ENCODE measurements at regions not wholly inside any gene's neighbourhood (a gene's known extent, or its start where the extent isn't known, plus 50 kb on each side); places are given as distances from the start of the nearest gene placed in this dataset.

DNA sequence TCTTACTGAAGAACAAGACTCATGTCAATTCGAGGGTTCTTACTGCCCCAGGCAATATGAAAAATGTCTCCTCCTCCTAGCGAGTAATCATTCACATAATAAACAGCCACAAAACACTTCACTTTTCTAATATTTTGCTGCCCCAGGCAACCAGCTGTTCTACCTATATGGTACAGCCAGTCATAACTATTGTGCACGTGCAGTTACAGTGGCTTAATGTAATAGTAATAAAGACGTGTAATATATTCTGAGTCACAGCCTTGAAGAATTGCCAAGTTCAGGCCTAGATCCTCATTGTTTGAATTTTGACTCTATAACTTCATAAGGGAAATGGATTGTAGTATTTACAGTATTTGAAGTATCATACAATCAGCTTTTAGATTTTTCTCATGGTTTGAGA, 1250.0 kb upstream of the GBE1 start:
- TF ChIP-seq POLR2A (IDR thresholded peaks at IDR 0.05; ENCODE audit: low read depth, low read length), result no peak
- no peak for TF ChIP-seq TAF1 (IDR thresholded peaks at IDR 0.05; ENCODE audit: low read depth, low read length)
- TF ChIP-seq POLR2AphosphoS5 (IDR thresholded peaks at IDR 0.05; ENCODE audit: low read depth, low read length), result no peak
- TF ChIP-seq POU2F2 (IDR thresholded peaks at IDR 0.05; ENCODE audit: low read depth, low read length), result no peak
- TF ChIP-seq SPI1 (IDR thresholded peaks at IDR 0.05; ENCODE audit: low read depth, low read length), result no peak
- TF ChIP-seq PAX5 (IDR thresholded peaks at IDR 0.05; ENCODE audit: insufficient read depth, low read length, severe bottlenecking), result no peak

Measured in GM12891 (cell line).